Caco-2 (cell line): ENCODE measurements at regions not wholly inside any gene's neighbourhood (a gene's known extent, or its start where the extent isn't known, plus 50 kb on each side); places are given as distances from the start of the nearest gene placed in this dataset.

Experiments
- BruUV-seq: library from RNA; stranded (reverse); fragments of 400-500 nt; replicated peaks from 2 replicates; lab custom pipeline; 2021; lab: Mats Ljungman, UMichigan
- CTCF ChIA-PET: fragments of 300-600 bp; sonication (Branson Sonifier 250); formaldehyde crosslinking; loops from one replicate; lab custom pipeline; 2022; ENCODE audit warnings: antibody characterized with exemption; lab: Charles Lee
- POLR2A ChIA-PET: fragments of 300-600 bp; sonication (Branson Sonifier 250); formaldehyde crosslinking; loops from one replicate; lab custom pipeline; 2022; ENCODE audit warnings: antibody characterized with exemption; lab: Charles Lee
- DNase-seq, 2 experiments: peaks; one replicate each; pipeline versions ENCODE4 v3.0.0 to v3.0.0-alpha.2; 2020 to 2022
- H3K27me3 ChIP-seq: replicated peaks from 2 replicates; pipeline ENCODE4 v1.6.0; 2011; ENCODE audit warnings: low read length; ENCODE audit not compliant: control insufficient read depth, insufficient read depth
- H3K36me3 ChIP-seq: 2 replicates; pipeline ENCODE4 v1.5.1; 2011; ENCODE audit warnings: low read length; ENCODE audit not compliant: control insufficient read depth, insufficient read depth
- H3K4me1 ChIP-seq: fragments of 250-450 bp; sonication (Bioruptor Pico); 2 replicates; pipeline ENCODE4 v1.5.1; 2020; ENCODE audit warnings: mild to moderate bottlenecking
- H3K4me3 ChIP-seq: 2 replicates; pipeline ENCODE4 v1.5.1; 2011; ENCODE audit warnings: low read depth, mild to moderate bottlenecking, control low read depth, low read length
- H3K9me3 ChIP-seq: fragments of 250-450 bp; sonication (Bioruptor Pico); 2 replicates; pipeline ENCODE4 v1.5.1; 2020; ENCODE audit warnings: mild to moderate bottlenecking, moderate library complexity
- H3K27ac Mint-ChIP-seq: one replicate; pipeline ENCODE4 v1.8.0; 2022; ENCODE audit warnings: mixed read lengths; ENCODE audit not compliant: unreplicated experiment
- H3K27me3 Mint-ChIP-seq: one replicate; pipeline ENCODE4 v1.8.0; 2022; ENCODE audit warnings: mixed read lengths; ENCODE audit not compliant: insufficient read depth, unreplicated experiment
- H3K36me3 Mint-ChIP-seq: one replicate; pipeline ENCODE4 v1.8.0; 2022; ENCODE audit warnings: mild to moderate bottlenecking, mixed read lengths; ENCODE audit not compliant: insufficient read depth, unreplicated experiment
- H3K4me1 Mint-ChIP-seq: one replicate; pipeline ENCODE4 v1.8.0; 2022; ENCODE audit warnings: low read depth, mixed read lengths; ENCODE audit not compliant: unreplicated experiment
- H3K4me3 Mint-ChIP-seq: one replicate; pipeline ENCODE4 v1.8.0; 2022; ENCODE audit warnings: mild to moderate bottlenecking, moderate library complexity, mixed read lengths; ENCODE audit not compliant: unreplicated experiment
- H3K9me3 Mint-ChIP-seq: one replicate; pipeline ENCODE4 v1.8.0; 2022; ENCODE audit warnings: mixed read lengths; ENCODE audit not compliant: unreplicated experiment
- intact Hi-C: fragments of 100-400 bp; cut with micrococcal nuclease; formaldehyde crosslinking; loops from one replicate; pipeline ENCODE4 v1.10.0; 2022; ENCODE audit not compliant: unreplicated experiment
- TF ChIP-seq, protein P1 (sequence below), 2 experiments: fragments of 200-600 bp in 1 of 2; IDR thresholded peaks; 1 replicate in 1 of 2; 2 replicates in 1 of 2; pipeline versions ENCODE4 v1.5.1 to v1.8.0; 2011 to 2022; ENCODE audit warnings: antibody characterized with exemption in 1 of 2, control low read depth in 1 of 2, inconsistent platforms in 1 of 2, low read depth in 1 of 2, low read length in 1 of 2, mild to moderate bottlenecking in 1 of 2, moderate library complexity in 1 of 2; ENCODE audit not compliant: insufficient read depth in 1 of 2, severe bottlenecking in 1 of 2, unreplicated experiment in 1 of 2

- Histone ChIP-seq H3K4me1 (no peaks in the 10 kb centered on the region), H3K4me3 (no peak overlapping the region), H3K27me3 (no peaks in the 10 kb centered on the region), H3K9me3 (no peaks in the 10 kb centered on the region), H3K36me3 (no peaks in the 10 kb centered on the region)
- peaks cover 24% of the 10 kb centered on the region for H3K27me3 Mint-ChIP-seq
- no peak overlapping the region for H3K27ac Mint-ChIP-seq
- no peaks in the 10 kb centered on the region for H3K9me3 Mint-ChIP-seq
- DNase-seq = no peak
- H3K4me3 Mint-ChIP-seq = no peak overlapping the region
- TF ChIP-seq, protein P1, sequence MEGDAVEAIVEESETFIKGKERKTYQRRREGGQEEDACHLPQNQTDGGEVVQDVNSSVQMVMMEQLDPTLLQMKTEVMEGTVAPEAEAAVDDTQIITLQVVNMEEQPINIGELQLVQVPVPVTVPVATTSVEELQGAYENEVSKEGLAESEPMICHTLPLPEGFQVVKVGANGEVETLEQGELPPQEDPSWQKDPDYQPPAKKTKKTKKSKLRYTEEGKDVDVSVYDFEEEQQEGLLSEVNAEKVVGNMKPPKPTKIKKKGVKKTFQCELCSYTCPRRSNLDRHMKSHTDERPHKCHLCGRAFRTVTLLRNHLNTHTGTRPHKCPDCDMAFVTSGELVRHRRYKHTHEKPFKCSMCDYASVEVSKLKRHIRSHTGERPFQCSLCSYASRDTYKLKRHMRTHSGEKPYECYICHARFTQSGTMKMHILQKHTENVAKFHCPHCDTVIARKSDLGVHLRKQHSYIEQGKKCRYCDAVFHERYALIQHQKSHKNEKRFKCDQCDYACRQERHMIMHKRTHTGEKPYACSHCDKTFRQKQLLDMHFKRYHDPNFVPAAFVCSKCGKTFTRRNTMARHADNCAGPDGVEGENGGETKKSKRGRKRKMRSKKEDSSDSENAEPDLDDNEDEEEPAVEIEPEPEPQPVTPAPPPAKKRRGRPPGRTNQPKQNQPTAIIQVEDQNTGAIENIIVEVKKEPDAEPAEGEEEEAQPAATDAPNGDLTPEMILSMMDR (IDR thresholded peaks at IDR 0.05; ENCODE audit: insufficient read depth in 1 of 2, low read depth in 1 of 2, low read length in 1 of 2, severe bottlenecking in 1 of 2, unreplicated experiment in 1 of 2) = no peak
- no TSS peak for BruUV-seq
- H3K36me3 Mint-ChIP-seq = no peaks in the 10 kb centered on the region
- ChIA-PET CTCF (interaction anchor here (0.6 kb wide), 1 partner anchor 20 kb away, joined by 3 read pairs; no protein-coding TSS in a partner anchor), POLR2A (no interaction called here)
- intact Hi-C loops = no loop called here
- H3K4me1 Mint-ChIP-seq = no peaks in the 10 kb centered on the region
Observed at GRCh38 chr11:127521413-127521812, 520.8 kb upstream of the KIRREL3 start.

DNA sequence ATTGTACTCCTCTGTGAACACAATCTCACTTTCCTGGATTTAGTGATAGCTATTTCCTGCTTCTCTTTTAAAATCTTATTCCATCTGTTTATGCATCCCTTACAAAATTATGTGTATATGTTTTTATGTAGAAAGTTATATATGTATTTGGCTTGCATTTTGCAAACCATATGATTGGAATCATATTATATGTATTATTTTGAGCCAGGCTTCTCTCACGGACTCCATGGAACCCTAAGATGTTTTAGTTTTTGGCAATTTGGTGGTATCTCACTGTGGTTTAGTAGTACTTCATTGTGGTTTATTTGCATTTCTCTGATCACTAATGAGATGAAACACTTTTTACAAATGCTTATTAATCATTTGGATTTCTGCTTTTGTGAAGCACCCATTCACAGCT lies 507.3 kb upstream of the KIRREL3 start:
- Mint-ChIP-seq H3K9me3 (no peaks in the 10 kb centered on the region), H3K4me1 (no peaks in the 10 kb centered on the region), H3K4me3 (no peak overlapping the region), H3K27me3 (no peaks in the 10 kb centered on the region), H3K27ac (no peak overlapping the region), H3K36me3 (no peaks in the 10 kb centered on the region)
- no TSS peak for BruUV-seq
- CTCF ChIA-PET = no interaction called here
- intact Hi-C loops = no loop called here
- no peak for DNase-seq
- POLR2A ChIA-PET = no interaction called here
- Histone ChIP-seq H3K4me3 (no peak overlapping the region), H3K4me1 (no peaks in the 10 kb centered on the region), H3K9me3 (no peaks in the 10 kb centered on the region), H3K36me3 (no peaks in the 10 kb centered on the region), H3K27me3 (no peaks in the 10 kb centered on the region)
- TF ChIP-seq, protein P1 (IDR thresholded peaks at IDR 0.05; ENCODE audit: insufficient read depth in 1 of 2, low read depth in 1 of 2, low read length in 1 of 2, severe bottlenecking in 1 of 2, unreplicated experiment in 1 of 2) = no peak

DNA sequence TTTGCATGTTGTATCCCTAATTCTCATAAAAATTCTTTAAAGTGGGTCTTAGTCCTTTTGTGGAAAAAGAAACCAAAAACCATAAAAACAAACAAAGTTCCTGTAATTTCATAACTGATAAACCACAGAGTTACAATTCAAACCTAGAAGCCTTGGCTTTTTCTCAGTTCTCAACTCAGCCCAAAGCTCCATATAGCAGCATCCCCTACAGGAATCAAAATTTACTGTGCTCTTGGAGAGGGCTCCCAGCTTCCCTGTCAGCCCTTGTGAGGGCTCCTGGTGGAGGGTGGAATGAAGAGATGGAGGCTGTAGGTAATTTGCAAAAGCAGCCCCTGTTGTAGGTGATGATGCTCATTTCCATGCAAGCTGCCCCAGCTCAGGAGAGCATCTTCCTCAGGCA lies 506.1 kb upstream of the KIRREL3 start:
- TF ChIP-seq, protein P1 (IDR thresholded peaks at IDR 0.05; ENCODE audit: insufficient read depth in 1 of 2, low read depth in 1 of 2, low read length in 1 of 2, severe bottlenecking in 1 of 2, unreplicated experiment in 1 of 2) = no peak
- no peaks in the 10 kb centered on the region for H3K36me3 Mint-ChIP-seq
- Histone ChIP-seq H3K4me1 (no peaks in the 10 kb centered on the region), H3K27me3 (no peaks in the 10 kb centered on the region), H3K4me3 (no peak overlapping the region), H3K9me3 (no peaks in the 10 kb centered on the region), H3K36me3 (no peaks in the 10 kb centered on the region)
- H3K27me3 Mint-ChIP-seq = peaks cover 2% of the 10 kb centered on the region
- BruUV-seq = no TSS peak
- H3K9me3 Mint-ChIP-seq = no peaks in the 10 kb centered on the region
- no peak for DNase-seq
- POLR2A ChIA-PET = no interaction called here
- no peak overlapping the region for H3K4me3 Mint-ChIP-seq
- no peak overlapping the region for H3K27ac Mint-ChIP-seq
- CTCF ChIA-PET = no interaction called here
- no peaks in the 10 kb centered on the region for H3K4me1 Mint-ChIP-seq
- intact Hi-C loops = no loop called here
